ENCODE measurements at regions not wholly inside any gene's neighbourhood (a gene's known extent, or its start where the extent isn't known, plus 50 kb on each side); places are given as distances from the start of the nearest gene placed in this dataset.

DNA sequence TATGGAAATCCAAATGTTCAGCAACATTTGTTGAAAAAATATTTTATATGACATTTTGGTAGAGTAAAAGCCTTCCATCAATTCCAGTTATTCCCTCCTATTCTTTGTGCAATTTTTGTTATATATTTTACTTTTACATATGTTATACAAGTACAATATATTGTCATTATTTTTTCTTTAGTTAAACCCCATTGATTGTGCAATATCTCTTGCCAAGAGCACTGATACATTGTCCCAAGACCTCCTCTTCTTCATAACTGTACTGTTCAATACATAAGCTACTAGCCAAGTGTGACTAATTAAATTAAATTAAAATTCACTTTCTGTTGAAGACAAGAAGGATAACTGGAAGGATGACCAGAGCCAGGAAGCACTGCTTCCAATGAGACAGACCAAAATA, 527.5 kb downstream of the TMA16 start:
- no peaks in the 10 kb centered on the region for H3K9me3 ChIP-seq (ENCODE audit: control insufficient read depth, low read length)
- no peaks in the 10 kb centered on the region for H3K4me1 ChIP-seq (ENCODE audit: control insufficient read depth, insufficient read depth, low read length)
- H3K4me3 ChIP-seq (ENCODE audit: low read length): no peak overlapping the region
- DNase-seq: no peak
- ATAC-seq: no peak
- no peaks in the 10 kb centered on the region for H3K27me3 ChIP-seq (ENCODE audit: control insufficient read depth, insufficient read depth)
- intact Hi-C loops (cut with DNase I): no loop called here
- H3K27ac ChIP-seq (ENCODE audit: low read length): no peak overlapping the region

DNA sequence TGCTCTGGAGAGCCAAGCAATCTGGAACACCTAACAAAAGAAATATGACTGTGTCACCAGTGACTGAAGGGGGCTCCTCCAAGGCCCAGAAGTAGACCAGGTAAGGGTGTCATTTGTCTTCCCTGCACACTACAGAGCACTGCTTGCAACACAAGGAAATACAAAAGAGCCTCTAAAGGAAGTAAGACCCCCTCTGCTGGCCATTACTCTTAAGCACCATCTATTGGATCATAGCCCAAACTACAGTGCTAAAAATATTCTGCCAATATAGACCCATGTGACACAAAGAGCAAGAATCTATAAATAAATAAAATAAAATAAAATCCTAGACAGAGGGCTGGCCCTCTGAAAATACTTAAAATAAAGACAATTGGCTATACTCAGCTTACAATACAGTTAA, 528.7 kb downstream of the TMA16 start:
- ATAC-seq (no peak), DNase-seq (no peak)
- no peaks in the 10 kb centered on the region for H3K4me1 ChIP-seq (ENCODE audit: control insufficient read depth, insufficient read depth, low read length)
- intact Hi-C loops (cut with DNase I): no loop called here
- H3K9me3 ChIP-seq (ENCODE audit: control insufficient read depth, low read length): no peaks in the 10 kb centered on the region
- no peak overlapping the region for H3K27ac ChIP-seq (ENCODE audit: low read length)
- no peak overlapping the region for H3K4me3 ChIP-seq (ENCODE audit: low read length)
- no peaks in the 10 kb centered on the region for H3K27me3 ChIP-seq (ENCODE audit: control insufficient read depth, insufficient read depth)

DNA sequence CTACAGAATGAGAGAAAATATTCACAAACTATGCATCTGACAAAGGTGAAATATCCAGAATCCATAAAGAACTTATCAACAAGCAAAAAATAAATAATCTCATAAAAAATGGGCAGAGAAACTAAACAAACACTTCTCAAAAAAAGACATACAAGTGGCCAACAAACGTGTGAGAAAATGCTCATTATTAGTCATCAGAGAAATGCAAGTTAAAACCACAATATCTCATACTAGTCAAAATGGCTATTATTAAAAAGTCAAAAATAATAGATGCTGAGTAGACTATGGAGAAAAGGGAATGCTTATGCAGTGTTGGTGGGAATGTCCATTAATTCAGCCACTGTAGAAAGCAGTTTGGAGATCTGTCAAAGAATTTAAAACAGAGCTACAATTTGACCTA, 533.3 kb downstream of the TMA16 start:
- Histone ChIP-seq H3K4me3 (ENCODE audit: low read length) (no peak overlapping the region), H3K4me1 (ENCODE audit: control insufficient read depth, insufficient read depth, low read length) (no peaks in the 10 kb centered on the region), H3K27me3 (ENCODE audit: control insufficient read depth, insufficient read depth) (no peaks in the 10 kb centered on the region), H3K9me3 (ENCODE audit: control insufficient read depth, low read length) (no peaks in the 10 kb centered on the region), H3K27ac (ENCODE audit: low read length) (no peak overlapping the region)
- ATAC-seq: no peak
- no peak for DNase-seq
- intact Hi-C loops (cut with DNase I): no loop called here
- WGBS: 60% methylated on average over 1 of the region's 1 CpG

- no peak overlapping the region for H3K27ac ChIP-seq (ENCODE audit: low read length)
- H3K4me1 ChIP-seq (ENCODE audit: control insufficient read depth, insufficient read depth, low read length): no peaks in the 10 kb centered on the region
- no peak for DNase-seq
- 37% methylated on average over 1 of the region's 1 CpG for WGBS
- H3K4me3 ChIP-seq (ENCODE audit: low read length): no peak overlapping the region
- intact Hi-C loops (cut with DNase I): no loop called here
- H3K27me3 ChIP-seq (ENCODE audit: control insufficient read depth, insufficient read depth): no peaks in the 10 kb centered on the region
- peaks cover 4% of the 10 kb centered on the region for H3K9me3 ChIP-seq (ENCODE audit: control insufficient read depth, low read length)
- ATAC-seq: no peak
Measured at GRCh38 chr4:164039482-164039881, 545.0 kb downstream of the TMA16 start.

DNA sequence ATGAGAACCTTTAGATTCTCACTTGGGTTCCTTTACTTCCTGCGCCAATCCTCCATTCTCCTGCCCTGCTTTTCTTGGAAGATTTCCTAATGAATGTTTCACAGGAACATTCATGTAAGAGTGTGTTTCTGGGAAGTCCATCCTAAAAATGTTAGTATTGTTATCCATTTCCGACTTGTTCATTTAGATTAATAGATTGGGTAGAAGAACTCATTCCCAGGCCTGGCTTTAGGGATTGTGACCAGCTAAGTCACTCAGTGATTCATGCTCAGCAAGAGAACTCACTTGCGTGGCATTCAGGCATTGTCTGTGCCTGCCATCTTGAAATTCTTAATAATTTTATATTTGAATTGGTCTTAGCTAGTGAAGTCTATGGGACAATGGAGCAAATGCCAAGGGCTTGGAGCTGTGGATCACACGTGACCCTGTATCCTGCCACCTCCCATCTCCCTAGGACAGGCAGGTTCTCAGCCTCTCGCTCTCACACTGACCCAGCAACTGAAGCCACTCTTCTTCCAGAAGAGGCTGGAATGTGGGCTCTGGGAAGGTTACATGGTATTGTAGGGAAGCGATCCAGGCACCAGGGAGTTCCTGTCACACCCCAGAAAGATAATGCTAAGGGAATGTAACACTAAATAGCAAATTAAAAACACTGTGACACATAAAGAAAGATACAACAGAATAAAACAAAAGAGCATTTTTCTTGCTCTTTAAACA, 562.1 kb downstream of the TMA16 start:
- intact Hi-C loops (cut with DNase I): no loop called here
- WGBS: 75% methylated on average over 6 of the region's 6 CpGs
- Histone ChIP-seq H3K4me1 (ENCODE audit: control insufficient read depth, insufficient read depth, low read length) (no peaks in the 10 kb centered on the region), H3K27ac (ENCODE audit: low read length) (no peak overlapping the region), H3K9me3 (ENCODE audit: control insufficient read depth, low read length) (no peaks in the 10 kb centered on the region), H3K27me3 (ENCODE audit: control insufficient read depth, insufficient read depth) (no peaks in the 10 kb centered on the region), H3K4me3 (ENCODE audit: low read length) (no peak overlapping the region)
- DNase-seq (no peak), ATAC-seq (no peak)

GRCh38 chr4:164058776-164059445, 564.4 kb downstream of the TMA16 start:
- Histone ChIP-seq H3K27ac (ENCODE audit: low read length) (no peak overlapping the region), H3K9me3 (ENCODE audit: control insufficient read depth, low read length) (no peaks in the 10 kb centered on the region), H3K4me1 (ENCODE audit: control insufficient read depth, insufficient read depth, low read length) (no peaks in the 10 kb centered on the region), H3K4me3 (ENCODE audit: low read length) (no peak overlapping the region), H3K27me3 (ENCODE audit: control insufficient read depth, insufficient read depth) (no peaks in the 10 kb centered on the region)
- DNase-seq: no peak
- ATAC-seq: no peak
- 76% methylated on average over 5 of the region's 5 CpGs for WGBS
- intact Hi-C loops (cut with DNase I): no loop called here

DNA sequence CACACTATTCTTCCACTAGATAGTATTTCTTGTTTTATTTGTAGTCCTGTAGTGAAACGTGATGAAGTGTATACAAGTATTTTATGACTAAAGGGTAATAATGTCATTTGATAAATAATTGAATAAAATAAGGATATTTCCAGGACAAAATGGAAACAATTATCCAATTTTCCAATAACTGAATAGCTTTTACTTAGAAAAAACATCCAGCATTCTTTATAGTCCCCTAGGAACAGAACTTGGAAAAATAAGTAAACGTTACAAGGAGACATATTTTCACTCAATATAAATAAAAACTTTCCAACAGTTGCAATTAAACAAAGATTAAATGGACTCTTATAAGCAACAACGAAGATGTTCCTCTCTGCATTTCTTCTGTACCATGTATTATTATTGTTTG, 566.0 kb downstream of the TMA16 start:
- Histone ChIP-seq H3K9me3 (ENCODE audit: control insufficient read depth, low read length) (no peaks in the 10 kb centered on the region), H3K4me3 (ENCODE audit: low read length) (no peak overlapping the region), H3K27ac (ENCODE audit: low read length) (no peak overlapping the region), H3K27me3 (ENCODE audit: control insufficient read depth, insufficient read depth) (no peaks in the 10 kb centered on the region), H3K4me1 (ENCODE audit: control insufficient read depth, insufficient read depth, low read length) (no peaks in the 10 kb centered on the region)
- ATAC-seq (no peak), DNase-seq (no peak)
- 59% methylated on average over 3 of the region's 3 CpGs for WGBS
- intact Hi-C loops (cut with DNase I): no loop called here

DNA sequence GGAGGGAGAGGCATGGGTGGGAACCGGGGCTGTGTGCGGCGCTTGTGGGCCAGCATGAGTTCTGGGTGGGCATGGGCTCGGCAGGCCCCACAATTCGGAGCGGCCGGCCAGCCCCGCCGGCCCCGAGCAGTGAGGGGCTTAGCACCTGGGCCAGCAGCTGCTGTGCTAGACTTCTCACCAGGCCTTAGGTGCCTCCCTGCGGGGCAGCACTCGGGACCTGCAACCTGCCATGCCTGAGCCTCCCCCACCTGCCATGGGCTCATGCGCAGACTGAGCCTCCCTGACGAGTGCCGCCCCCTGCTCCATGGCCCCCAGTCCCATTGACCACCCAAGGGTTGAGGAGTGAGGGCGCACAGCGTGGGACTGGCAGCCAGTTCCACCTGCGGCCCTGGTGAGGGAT, 573.9 kb downstream of the TMA16 start:
- ATAC-seq (no peak), DNase-seq (peak in 2 of 3 donors; percentile 23 to 31)
- H3K9me3 ChIP-seq (ENCODE audit: control insufficient read depth, low read length): no peaks in the 10 kb centered on the region
- 94% methylated on average over 18 of the region's 18 CpGs for WGBS
- no peaks in the 10 kb centered on the region for H3K27me3 ChIP-seq (ENCODE audit: control insufficient read depth, insufficient read depth)
- intact Hi-C loops (cut with DNase I): no loop called here
- no peak overlapping the region for H3K4me3 ChIP-seq (ENCODE audit: low read length)
- no peak overlapping the region for H3K27ac ChIP-seq (ENCODE audit: low read length)
- no peaks in the 10 kb centered on the region for H3K4me1 ChIP-seq (ENCODE audit: control insufficient read depth, insufficient read depth, low read length)

DNA sequence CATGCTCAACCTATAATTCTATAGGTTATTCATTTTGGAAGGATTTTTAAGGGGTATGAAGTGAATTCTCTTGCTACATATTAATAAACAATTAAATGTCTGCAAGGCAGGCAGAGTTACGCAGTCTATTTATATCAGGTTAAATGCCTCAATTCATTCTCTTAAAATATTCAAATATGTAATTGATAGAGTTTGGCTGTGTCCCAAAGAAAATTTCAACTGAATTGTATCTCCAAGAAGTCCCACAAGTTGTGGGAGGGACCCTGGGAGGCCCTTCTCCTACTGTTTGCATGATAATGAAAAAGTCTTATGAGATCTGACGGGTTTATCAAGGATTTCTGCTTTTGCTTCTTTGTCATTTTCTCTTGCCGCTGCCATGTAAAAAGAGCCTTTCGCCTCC, 576.1 kb downstream of the TMA16 start:
- no peaks in the 10 kb centered on the region for H3K27me3 ChIP-seq (ENCODE audit: control insufficient read depth, insufficient read depth)
- ATAC-seq: no peak
- WGBS: 58% methylated on average over 4 of the region's 4 CpGs

DNA sequence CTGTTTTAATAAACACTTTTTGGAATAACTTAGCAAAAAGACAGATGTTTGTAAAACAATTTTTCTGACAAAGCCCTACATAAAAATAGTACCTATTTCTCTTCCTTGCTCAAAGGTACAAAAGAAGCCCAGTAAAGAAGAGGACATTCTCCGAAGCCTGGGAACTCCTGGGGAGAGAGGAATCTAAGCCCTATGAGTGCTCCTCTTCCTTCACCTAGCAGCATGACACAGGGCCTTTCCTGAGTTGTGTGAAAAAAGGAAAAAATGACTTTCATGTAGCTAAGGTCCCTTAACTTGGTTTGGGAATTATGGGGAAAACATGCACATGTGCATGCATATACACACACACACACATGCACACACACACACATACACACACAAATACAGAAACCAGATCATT, 586.9 kb downstream of the TMA16 start:
- no peaks in the 10 kb centered on the region for H3K4me1 ChIP-seq (ENCODE audit: control insufficient read depth, insufficient read depth, low read length)
- ATAC-seq (no peak), DNase-seq (no peak)
- no peak overlapping the region for H3K4me3 ChIP-seq (ENCODE audit: low read length)
- 71% methylated on average over 1 of the region's 1 CpG for WGBS
- intact Hi-C loops (cut with DNase I): no loop called here
- no peak overlapping the region for H3K27ac ChIP-seq (ENCODE audit: low read length)
- H3K9me3 ChIP-seq (ENCODE audit: control insufficient read depth, low read length): no peaks in the 10 kb centered on the region
- H3K27me3 ChIP-seq (ENCODE audit: control insufficient read depth, insufficient read depth): no peaks in the 10 kb centered on the region

More for the DNA sequence above, 576.1 kb downstream of the TMA16 start:
- intact Hi-C loops (cut with DNase I): no loop called here
- no peak overlapping the region for H3K27ac ChIP-seq (ENCODE audit: low read length)
- H3K9me3 ChIP-seq (ENCODE audit: control insufficient read depth, low read length): no peaks in the 10 kb centered on the region
- no peak for DNase-seq
- no peaks in the 10 kb centered on the region for H3K4me1 ChIP-seq (ENCODE audit: control insufficient read depth, insufficient read depth, low read length)
- H3K4me3 ChIP-seq (ENCODE audit: low read length): no peak overlapping the region

DNA sequence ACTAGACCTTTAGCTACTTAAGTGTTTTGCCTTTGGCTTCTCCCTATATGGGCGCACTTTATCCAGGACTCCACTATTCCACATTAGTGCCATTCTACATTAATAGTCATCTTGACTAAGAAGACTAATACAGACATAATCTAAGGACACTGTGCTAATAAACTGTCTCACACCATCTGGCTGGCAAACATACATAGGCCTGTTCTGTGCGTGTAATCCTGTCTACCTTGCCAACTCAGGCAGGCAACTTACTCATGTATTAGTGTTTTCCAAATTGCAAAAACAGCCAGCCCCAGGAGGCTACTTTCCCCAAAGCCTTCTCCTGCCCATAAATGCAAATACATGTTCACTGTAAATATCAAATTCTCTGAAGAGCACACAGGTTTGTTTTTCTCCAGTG, 587.3 kb downstream of the TMA16 start:
- DNase-seq (no peak), ATAC-seq (no peak)
- no peak overlapping the region for H3K4me3 ChIP-seq (ENCODE audit: low read length)
- no peaks in the 10 kb centered on the region for H3K27me3 ChIP-seq (ENCODE audit: control insufficient read depth, insufficient read depth)
- no peak overlapping the region for H3K27ac ChIP-seq (ENCODE audit: low read length)
- H3K4me1 ChIP-seq (ENCODE audit: control insufficient read depth, insufficient read depth, low read length): no peaks in the 10 kb centered on the region
- 90% methylated on average over 2 of the region's 2 CpGs for WGBS
- intact Hi-C loops (cut with DNase I): no loop called here
- no peaks in the 10 kb centered on the region for H3K9me3 ChIP-seq (ENCODE audit: control insufficient read depth, low read length)

- Histone ChIP-seq H3K27ac (ENCODE audit: low read length) (no peak overlapping the region), H3K27me3 (ENCODE audit: control insufficient read depth, insufficient read depth) (peaks cover 3% of the 10 kb centered on the region), H3K9me3 (ENCODE audit: control insufficient read depth, low read length) (no peaks in the 10 kb centered on the region), H3K4me1 (ENCODE audit: control insufficient read depth, insufficient read depth, low read length) (no peaks in the 10 kb centered on the region), H3K4me3 (ENCODE audit: low read length) (no peak overlapping the region)
- WGBS: 62% methylated on average over 3 of the region's 3 CpGs
- intact Hi-C loops (cut with DNase I): no loop called here
- ATAC-seq (no peak), DNase-seq (no peak)
Measured at GRCh38 chr4:164087733-164088132, 593.2 kb downstream of the TMA16 start.
